PFSK-1 (cell line): ENCODE measurements at regions not wholly inside any gene's neighbourhood (a gene's known extent, or its start where the extent isn't known, plus 50 kb on each side); places are given as distances from the start of the nearest gene placed in this dataset.

Experiments used
- POLR2AphosphoS5 ChIP-seq: IDR thresholded peaks from 2 replicates; pipeline ENCODE4 v1.6.1; 2012; ENCODE audit warnings: low read depth, mild to moderate bottlenecking, control low read depth, low read length, moderate library complexity
- REST ChIP-seq, 2 experiments: IDR thresholded peaks; 2 replicates each; pipeline versions ENCODE4 v1.6.1 to v1.8.0; 2011 to 2012; ENCODE audit warnings: low read depth in 2 of 2, low read length in 2 of 2, control low read depth in 1 of 2, inconsistent platforms in 1 of 2, mild to moderate bottlenecking in 1 of 2, moderate library complexity in 1 of 2; ENCODE audit not compliant: insufficient read depth in 1 of 2
- SIN3A ChIP-seq: IDR thresholded peaks from 2 replicates; pipeline ENCODE4 v1.6.1; 2012; ENCODE audit warnings: mild to moderate bottlenecking, low read length, moderate library complexity, borderline replicate concordance; ENCODE audit not compliant: insufficient read depth
- TAF1 ChIP-seq: IDR thresholded peaks from 2 replicates; pipeline ENCODE4 v1.6.1; 2012; ENCODE audit warnings: low read length, control low read depth, borderline replicate concordance; ENCODE audit not compliant: insufficient read depth

GRCh38 chr10:84047258-84048010, 91.9 kb upstream of the GHITM start:
- TF ChIP-seq REST (IDR thresholded peaks at IDR 0.05; ENCODE audit: insufficient read depth in 1 of 2, low read depth in 2 of 2, low read length in 2 of 2) = no peak
- no peak for TF ChIP-seq POLR2AphosphoS5
- no peak for TF ChIP-seq TAF1
- no peak for TF ChIP-seq SIN3A
